GM18909 (cell line): ENCODE measurements at regions not wholly inside any gene's neighbourhood (a gene's known extent, or its start where the extent isn't known, plus 50 kb on each side); places are given as distances from the start of the nearest gene placed in this dataset.

ENCODE experiments used
- ATAC-seq: cut with Tn5 transposase; IDR thresholded peaks from one replicate; pipeline ENCODE4 v1.9.1; 2021; ENCODE audit warnings: mild to moderate bottlenecking; ENCODE audit not compliant: unreplicated experiment, poor library complexity

- ATAC-seq: no peak
Measured at GRCh38 chr3:194738254-194739093, 52.8 kb downstream of the FAM43A start.

GRCh38 chr3:194739498-194740284 lies 54.0 kb downstream of the FAM43A start:
- no peak for ATAC-seq

- ATAC-seq: no peak
Measured at GRCh38 chr3:194740859-194741491, 55.3 kb downstream of the FAM43A start.

- ATAC-seq: no peak
Measured at GRCh38 chr3:194741916-194742315, 56.2 kb downstream of the FAM43A start.

DNA sequence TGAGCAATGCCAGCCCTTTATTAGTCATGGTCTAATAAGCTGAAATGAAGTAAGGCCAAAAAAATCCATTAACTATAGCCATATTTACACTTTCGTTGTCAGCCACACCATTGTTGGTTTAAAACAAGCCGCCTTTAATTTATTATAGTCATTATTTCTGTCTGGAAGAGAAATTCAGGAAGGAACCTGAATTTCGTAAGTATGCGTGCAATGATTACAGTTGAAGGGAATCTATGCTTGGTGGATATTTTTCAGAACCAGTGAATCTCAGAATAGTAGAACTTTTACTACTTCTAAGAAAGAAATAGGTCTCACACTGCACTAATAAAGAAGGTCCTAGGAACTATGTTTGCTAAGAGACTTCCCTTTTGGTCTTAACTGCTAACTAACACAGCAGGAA lies 59.1 kb downstream of the FAM43A start:
- no peak for ATAC-seq

- no peak for ATAC-seq
Measured at GRCh38 chr3:194745422-194746184, 59.9 kb downstream of the FAM43A start.

DNA sequence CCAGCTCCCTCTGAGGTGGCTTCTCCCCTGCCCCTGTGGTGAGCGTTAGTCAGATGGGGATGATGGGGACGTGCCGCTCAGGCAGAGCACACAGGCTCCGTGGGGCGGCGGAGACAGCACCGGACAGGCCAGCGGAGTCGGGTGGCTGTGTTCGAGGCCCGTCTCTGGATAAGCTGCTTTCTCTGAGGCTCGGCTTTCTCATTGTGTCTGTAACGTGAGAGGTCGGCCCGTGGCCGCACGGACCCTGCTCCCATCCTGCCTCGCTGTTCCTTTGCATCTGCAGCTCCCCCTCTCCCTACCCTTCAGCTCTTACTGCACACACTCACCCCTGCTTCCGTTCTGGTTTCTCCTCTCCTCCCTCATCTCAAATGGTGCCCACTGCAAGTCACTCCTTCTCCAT lies 62.5 kb downstream of the FAM43A start:
- ATAC-seq: no peak

- ATAC-seq: no peak
Measured at GRCh38 chr3:194749631-194750490, 64.2 kb downstream of the FAM43A start.

- ATAC-seq: no peak
Measured at GRCh38 chr3:194750491-194750828, 64.8 kb downstream of the FAM43A start.

DNA sequence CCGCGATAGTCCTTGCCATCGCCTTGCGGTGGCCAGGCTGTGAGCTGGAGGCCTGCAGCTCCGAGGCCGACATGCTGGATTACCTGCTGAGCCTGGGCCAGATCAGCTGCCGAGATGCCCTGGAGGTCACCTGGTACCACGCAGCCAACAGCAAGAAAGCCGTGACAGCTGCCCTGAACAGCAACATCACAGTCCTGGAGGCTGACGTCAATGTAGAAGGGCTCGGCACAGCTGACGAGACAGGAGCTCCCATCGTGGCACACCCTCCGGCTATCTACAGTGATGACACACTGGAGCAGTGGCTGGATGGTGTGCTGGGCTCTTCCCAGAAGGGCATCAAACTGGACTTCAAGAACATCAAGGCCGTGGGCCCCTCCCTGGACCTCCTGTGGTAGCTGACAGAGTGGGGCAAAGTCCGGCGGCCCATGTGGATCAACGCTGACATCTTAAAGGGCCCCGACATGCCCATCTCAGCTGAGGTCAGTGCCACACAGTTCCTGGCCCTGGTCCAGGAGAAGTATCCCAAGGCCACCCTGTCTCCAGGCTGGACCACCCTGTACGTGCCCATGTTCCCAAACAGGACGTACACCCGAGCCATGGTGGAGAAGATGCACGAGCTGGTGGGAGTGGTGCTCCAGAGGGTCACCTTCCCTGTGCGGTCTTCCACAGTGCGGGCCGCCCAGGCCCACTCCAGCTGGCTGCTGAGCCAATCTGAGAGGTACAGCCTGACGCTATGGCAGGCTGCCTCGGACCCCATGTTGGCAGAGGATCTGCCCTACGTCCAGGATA lies 70.2 kb downstream of the FAM43A start:
- no peak for ATAC-seq

DNA sequence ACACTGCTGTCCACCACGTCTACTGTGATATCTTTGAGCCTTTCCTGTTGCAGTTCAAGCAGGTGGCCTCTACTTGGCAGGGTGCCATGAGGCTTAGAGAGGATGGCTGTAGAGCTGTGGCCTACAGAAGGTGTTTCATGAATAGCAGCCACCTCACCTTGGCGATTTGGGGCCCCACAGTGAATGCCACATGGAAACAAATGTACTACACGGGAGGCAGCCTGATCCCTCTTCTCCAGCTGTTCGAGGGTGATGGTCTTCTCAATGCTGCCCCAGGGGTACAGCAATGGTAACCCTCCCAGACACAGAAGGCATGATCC lies 70.7 kb downstream of the FAM43A start:
- ATAC-seq: no peak

- ATAC-seq: no peak
Measured at GRCh38 chr3:194756791-194757325, 71.2 kb downstream of the FAM43A start.

DNA sequence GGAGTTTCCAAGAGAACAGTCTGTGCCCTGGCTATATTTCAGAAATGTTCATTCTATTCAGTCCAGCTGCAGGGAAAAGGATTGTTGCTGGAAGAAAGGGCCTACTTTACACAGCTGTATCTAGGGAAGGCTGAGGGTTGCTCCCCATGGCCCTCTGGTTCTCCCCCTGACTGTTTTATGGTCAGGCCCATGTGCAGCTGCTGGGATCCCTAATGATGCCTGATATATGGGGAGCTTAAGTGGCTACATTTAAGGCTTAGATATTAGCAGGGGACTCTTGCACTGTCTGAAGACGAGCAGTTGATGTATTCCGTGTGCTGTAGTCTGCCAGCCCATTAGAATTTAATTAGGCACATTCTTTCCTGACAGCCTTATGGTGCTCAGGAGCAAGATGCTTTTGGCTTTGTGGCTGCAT lies 72.0 kb downstream of the FAM43A start:
- no peak for ATAC-seq

DNA sequence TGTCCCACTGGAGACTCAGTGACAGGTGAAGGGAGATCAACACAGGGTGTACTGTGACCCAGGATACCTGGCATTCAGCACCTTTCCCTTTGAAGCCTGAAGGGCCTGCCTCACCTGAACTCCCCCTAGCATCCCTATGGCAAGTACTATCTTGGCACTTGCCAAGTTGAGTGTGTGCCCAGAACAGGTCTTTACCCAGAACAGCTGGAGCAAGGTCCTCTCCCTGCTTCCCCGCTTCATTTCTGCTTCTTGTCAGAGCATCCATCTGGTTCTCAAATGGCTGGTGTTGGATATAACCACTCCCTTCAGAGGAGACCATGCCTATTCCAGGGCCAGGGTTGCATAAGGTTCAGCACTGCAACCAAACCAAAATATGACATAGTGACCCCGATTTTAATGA lies 73.0 kb downstream of the FAM43A start:
- no peak for ATAC-seq

- ATAC-seq: no peak
Measured at GRCh38 chr3:194760494-194761137, 74.9 kb downstream of the FAM43A start.

- no peak for ATAC-seq
Measured at GRCh38 chr3:194761384-194761783, 75.7 kb downstream of the FAM43A start.

GRCh38 chr3:194766845-194767244 lies 81.2 kb downstream of the FAM43A start:
- ATAC-seq: no peak
